Lower lobe of right lung (tissue), 2 donors: ENCODE measurements at regions not wholly inside any gene's neighbourhood (a gene's known extent, or its start where the extent isn't known, plus 50 kb on each side); places are given as distances from the start of the nearest gene placed in this dataset.

ENCODE experiments used
- ATAC-seq, 2 donors: fragments of 200-7000 bp; cut with Tn5 transposase; one replicate each; pipeline ENCODE4 v1.9.1; 2020 to 2022; ENCODE audit warnings: mild to moderate bottlenecking in 2 of 2, moderate library complexity in 2 of 2
- DNase-seq: peaks from one replicate; pipeline ENCODE4 v3.0.0-alpha.2; 2020
- H3K27ac ChIP-seq: fragments of 200-600 bp; one replicate; pipeline ENCODE4 v1.8.0; 2022
- H3K27me3 ChIP-seq: fragments of 200-600 bp; one replicate; pipeline ENCODE4 v1.8.0; 2022; ENCODE audit warnings: low read depth
- H3K36me3 ChIP-seq: fragments of 200-600 bp; one replicate; pipeline ENCODE4 v1.8.0; 2022; ENCODE audit warnings: mild to moderate bottlenecking
- H3K4me1 ChIP-seq: fragments of 200-600 bp; one replicate; pipeline ENCODE4 v1.8.0; 2022
- H3K4me3 ChIP-seq: fragments of 200-600 bp; one replicate; pipeline ENCODE4 v1.8.0; 2022; ENCODE audit warnings: mild to moderate bottlenecking
- H3K9me3 ChIP-seq: fragments of 200-600 bp; one replicate; pipeline ENCODE4 v1.8.0; 2022
- CTCF ChIP-seq: fragments of 200-600 bp; IDR thresholded peaks from one replicate; pipeline ENCODE4 v1.8.0; 2022; ENCODE audit warnings: antibody characterized with exemption, mild to moderate bottlenecking
- intact Hi-C: fragments of 100-400 bp; cut with DNase I; formaldehyde crosslinking; loops from one replicate; pipeline ENCODE4 v1.11.0; 2022
- donor health status: DM: no; HTN: yes; CAD: no; lungs with severe emphysema.

- H3K4me1 ChIP-seq, result no peaks in the 10 kb centered on the region
- intact Hi-C loops, result no loop called here
- no peaks in the 10 kb centered on the region for H3K9me3 ChIP-seq
- H3K27me3 ChIP-seq, result no peaks in the 10 kb centered on the region
- ATAC-seq (peak in 1 of 2 donors; percentile 37), DNase-seq (no peak)
- H3K4me3 ChIP-seq, result no peak overlapping the region
- H3K27ac ChIP-seq, result no peak overlapping the region
- no peak for TF ChIP-seq CTCF
- no peaks in the 10 kb centered on the region for H3K36me3 ChIP-seq
Observed at GRCh38 chr10:44811072-44811471, 100.1 kb upstream of the TMEM72 start.

GRCh38 chr10:44813201-44813600 is 97.9 kb upstream of the TMEM72 start:
- no peak for DNase-seq
- intact Hi-C loops, result no loop called here
- H3K4me1 ChIP-seq, result no peaks in the 10 kb centered on the region

GRCh38 chr10:44814929-44815328 is 96.2 kb upstream of the TMEM72 start:
- ATAC-seq, result no peak
- H3K4me3 ChIP-seq, result no peak overlapping the region
- no peak for TF ChIP-seq CTCF
- no peaks in the 10 kb centered on the region for H3K9me3 ChIP-seq
- no peak for DNase-seq
- no peaks in the 10 kb centered on the region for H3K4me1 ChIP-seq
- intact Hi-C loops, result no loop called here
- H3K27me3 ChIP-seq, result no peaks in the 10 kb centered on the region
- H3K27ac ChIP-seq, result no peak overlapping the region
- H3K36me3 ChIP-seq, result no peaks in the 10 kb centered on the region

More at GRCh38 chr10:44813201-44813600, 97.9 kb upstream of the TMEM72 start:
- H3K27ac ChIP-seq, result no peak overlapping the region
- no peak for TF ChIP-seq CTCF
- H3K4me3 ChIP-seq, result no peak overlapping the region
- no peaks in the 10 kb centered on the region for H3K36me3 ChIP-seq
- H3K27me3 ChIP-seq, result no peaks in the 10 kb centered on the region
- ATAC-seq, result no peak
- no peaks in the 10 kb centered on the region for H3K9me3 ChIP-seq

- ATAC-seq (peak in 1 of 2 donors; percentile 12), DNase-seq (no peak)
- H3K36me3 ChIP-seq, result no peaks in the 10 kb centered on the region
- no peaks in the 10 kb centered on the region for H3K4me1 ChIP-seq
- H3K27me3 ChIP-seq, result no peaks in the 10 kb centered on the region
- H3K9me3 ChIP-seq, result no peaks in the 10 kb centered on the region
- H3K4me3 ChIP-seq, result no peak overlapping the region
- intact Hi-C loops, result no loop called here
- TF ChIP-seq CTCF, result no peak
- no peak overlapping the region for H3K27ac ChIP-seq
Observed at GRCh38 chr10:44818041-44818649, 93.0 kb upstream of the TMEM72 start.

- no peak overlapping the region for H3K27ac ChIP-seq
- H3K4me1 ChIP-seq, result no peaks in the 10 kb centered on the region
- H3K36me3 ChIP-seq, result no peaks in the 10 kb centered on the region
- intact Hi-C loops, result no loop called here
- DNase-seq, result no peak
- H3K9me3 ChIP-seq, result no peaks in the 10 kb centered on the region
- H3K4me3 ChIP-seq, result no peak overlapping the region
- H3K27me3 ChIP-seq, result no peaks in the 10 kb centered on the region
- no peak for TF ChIP-seq CTCF
- ATAC-seq, result peak in 1 of 2 donors; percentile 27
Observed at GRCh38 chr10:44818701-44819127, 92.4 kb upstream of the TMEM72 start.
